Stomach (tissue), 4 donors: ENCODE measurements at regions not wholly inside any gene's neighbourhood (a gene's known extent, or its start where the extent isn't known, plus 50 kb on each side); places are given as distances from the start of the nearest gene placed in this dataset.

Experiments
- EP300 ChIP-seq: sonication (generic); formaldehyde crosslinking; IDR thresholded peaks from one replicate; pipeline ENCODE4 v1.6.1; 2017; ENCODE audit warnings: antibody characterized with exemption
- POLR2A ChIP-seq, 4 donors: fragments of 450-650 bp; IDR thresholded peaks; one replicate each; pipeline ENCODE4 v1.6.1; 2016; ENCODE audit warnings: antibody characterized with exemption in 4 of 4, control low read depth in 2 of 4, mild to moderate bottlenecking in 1 of 4, moderate library complexity in 1 of 4
- POLR2AphosphoS5 ChIP-seq, 3 donors: sonication (generic); formaldehyde crosslinking; IDR thresholded peaks; one replicate each; pipeline ENCODE4 v1.6.1; 2016; ENCODE audit warnings: antibody characterized with exemption in 3 of 3
- TF ChIP-seq, protein P1 (sequence below), 7 experiments: fragments of 450-650 bp in 4 of 7; fragments of 200-600 bp in 3 of 7; sonication (generic) in 3 of 7; IDR thresholded peaks; one replicate each; pipeline ENCODE4 v1.5.1; 2016 to 2019; ENCODE audit warnings: antibody characterized with exemption in 7 of 7, control low read depth in 2 of 7, mild to moderate bottlenecking in 1 of 7

GRCh38 chr9:32117291-32117690, 267.2 kb upstream of the ACO1 start:
- TF ChIP-seq POLR2A (IDR thresholded peaks at IDR 0.05) (no peak), POLR2AphosphoS5 (IDR thresholded peaks at IDR 0.05) (no peak), EP300 (no peak)
- TF ChIP-seq, protein P1, sequence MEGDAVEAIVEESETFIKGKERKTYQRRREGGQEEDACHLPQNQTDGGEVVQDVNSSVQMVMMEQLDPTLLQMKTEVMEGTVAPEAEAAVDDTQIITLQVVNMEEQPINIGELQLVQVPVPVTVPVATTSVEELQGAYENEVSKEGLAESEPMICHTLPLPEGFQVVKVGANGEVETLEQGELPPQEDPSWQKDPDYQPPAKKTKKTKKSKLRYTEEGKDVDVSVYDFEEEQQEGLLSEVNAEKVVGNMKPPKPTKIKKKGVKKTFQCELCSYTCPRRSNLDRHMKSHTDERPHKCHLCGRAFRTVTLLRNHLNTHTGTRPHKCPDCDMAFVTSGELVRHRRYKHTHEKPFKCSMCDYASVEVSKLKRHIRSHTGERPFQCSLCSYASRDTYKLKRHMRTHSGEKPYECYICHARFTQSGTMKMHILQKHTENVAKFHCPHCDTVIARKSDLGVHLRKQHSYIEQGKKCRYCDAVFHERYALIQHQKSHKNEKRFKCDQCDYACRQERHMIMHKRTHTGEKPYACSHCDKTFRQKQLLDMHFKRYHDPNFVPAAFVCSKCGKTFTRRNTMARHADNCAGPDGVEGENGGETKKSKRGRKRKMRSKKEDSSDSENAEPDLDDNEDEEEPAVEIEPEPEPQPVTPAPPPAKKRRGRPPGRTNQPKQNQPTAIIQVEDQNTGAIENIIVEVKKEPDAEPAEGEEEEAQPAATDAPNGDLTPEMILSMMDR (IDR thresholded peaks at IDR 0.05), result no peak
